COLO668 (cell line): ENCODE measurements at regions not wholly inside any gene's neighbourhood (a gene's known extent, or its start where the extent isn't known, plus 50 kb on each side); places are given as distances from the start of the nearest gene placed in this dataset.

Source experiments
- DNase-seq: peaks from one replicate; lab custom pipeline; 2025; ENCODE audit not compliant: unreplicated experiment; lab: John Stamatoyannopoulos, UW

- DNase-seq: no peak
Observed at GRCh38 chr22:26891429-26891828, 234.0 kb downstream of the MIAT start.

DNA sequence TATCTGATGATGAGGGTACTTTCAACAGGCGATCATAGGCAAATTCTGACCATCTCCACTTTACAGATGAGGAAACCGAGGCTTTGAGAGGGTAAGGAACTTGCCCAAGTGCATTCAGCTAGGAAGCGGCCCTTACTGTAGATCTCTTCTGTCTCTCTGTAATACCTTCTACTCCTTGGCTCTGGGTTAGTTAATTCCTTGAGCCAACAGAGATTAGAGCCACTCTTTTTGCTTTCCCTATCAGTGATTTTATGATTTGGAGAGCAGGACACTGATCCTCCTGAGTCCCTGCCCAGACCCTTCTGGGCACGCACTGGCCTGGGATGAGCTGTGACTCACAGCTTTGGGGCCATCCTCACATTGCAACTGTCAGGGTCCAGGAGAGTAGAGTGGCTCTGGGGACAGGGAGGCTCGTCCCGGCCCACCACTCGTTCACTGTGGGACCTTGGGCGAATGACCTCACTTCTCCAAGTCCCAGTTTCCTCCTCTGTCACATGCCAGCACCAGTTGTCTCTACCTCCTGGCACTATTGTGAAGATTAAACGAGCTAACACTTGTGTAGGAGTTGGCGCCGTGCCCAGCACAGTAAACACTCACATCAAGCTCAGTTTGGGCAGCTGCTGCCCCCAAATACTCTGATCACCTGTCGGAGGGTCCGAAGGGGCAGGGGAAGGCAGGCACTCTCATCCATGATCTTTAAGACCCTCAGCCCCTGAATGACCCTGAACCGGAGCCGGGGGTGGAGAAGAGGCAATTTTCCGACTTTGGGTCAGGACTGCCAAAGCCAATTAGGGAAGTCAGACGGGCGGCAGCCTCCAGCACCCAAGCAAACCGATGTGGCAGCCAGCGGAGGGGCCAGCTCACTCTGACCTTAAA lies 235.0 kb downstream of the MIAT start:
- DNase-seq: peak; percentile 98

- DNase-seq: peak; percentile 62
Observed at GRCh38 chr22:26893173-26894110, 236.1 kb downstream of the MIAT start.

DNA sequence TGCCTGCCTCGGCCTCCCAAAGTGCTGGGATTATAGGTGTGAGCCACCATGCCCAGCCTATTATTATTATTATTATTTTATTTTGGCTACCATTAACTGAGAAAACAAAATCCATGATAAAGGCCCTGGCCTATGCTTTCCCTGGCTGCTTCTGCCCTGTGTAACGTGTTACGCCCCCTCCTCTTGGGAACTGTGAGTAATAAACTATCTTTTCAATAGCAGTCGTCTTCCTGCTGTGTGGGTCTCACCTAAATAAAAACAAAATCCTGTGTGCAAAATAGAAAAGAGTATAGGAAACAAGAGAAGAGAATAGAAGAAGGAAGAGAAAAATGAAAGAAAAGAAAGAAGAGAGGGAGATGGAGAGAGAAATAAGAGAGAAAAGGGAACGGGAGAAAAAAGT lies 237.0 kb downstream of the MIAT start:
- DNase-seq: no peak

GRCh38 chr22:26894766-26895485 lies 237.5 kb downstream of the MIAT start:
- peak; percentile 33 for DNase-seq

GRCh38 chr22:26897384-26897783 lies 240.0 kb downstream of the MIAT start:
- no peak for DNase-seq

DNA sequence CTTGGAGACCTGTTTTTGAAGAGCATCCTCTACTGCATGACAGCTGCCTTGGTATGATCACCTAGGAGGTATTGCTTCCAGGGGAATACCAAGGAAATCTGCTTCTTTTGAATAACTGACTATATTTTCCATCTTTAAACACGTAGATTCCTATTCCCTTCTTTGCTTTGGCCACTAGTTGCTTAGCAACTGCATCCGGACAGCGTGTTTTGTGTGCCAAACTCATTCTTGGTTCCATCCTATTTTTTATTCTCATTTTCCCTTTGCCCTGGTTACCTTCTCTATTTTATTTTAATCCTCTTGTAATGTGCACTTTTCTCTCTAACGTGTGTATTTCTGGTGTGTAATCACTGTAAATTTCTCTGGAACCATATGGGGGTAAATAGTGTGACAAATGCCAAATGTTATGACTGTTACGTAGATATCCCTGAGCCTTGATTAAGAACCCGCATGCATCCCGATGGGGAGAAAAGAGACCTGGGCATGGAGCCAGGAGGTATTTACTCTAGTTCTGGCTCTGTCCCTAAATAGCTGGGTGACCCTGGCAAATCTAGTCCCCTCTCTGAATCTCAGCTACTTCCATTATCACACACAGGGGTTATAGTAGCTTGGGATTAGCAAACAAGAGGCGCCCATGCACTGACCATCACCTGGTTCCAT lies 241.7 kb downstream of the MIAT start:
- peak; percentile 68 for DNase-seq

DNA sequence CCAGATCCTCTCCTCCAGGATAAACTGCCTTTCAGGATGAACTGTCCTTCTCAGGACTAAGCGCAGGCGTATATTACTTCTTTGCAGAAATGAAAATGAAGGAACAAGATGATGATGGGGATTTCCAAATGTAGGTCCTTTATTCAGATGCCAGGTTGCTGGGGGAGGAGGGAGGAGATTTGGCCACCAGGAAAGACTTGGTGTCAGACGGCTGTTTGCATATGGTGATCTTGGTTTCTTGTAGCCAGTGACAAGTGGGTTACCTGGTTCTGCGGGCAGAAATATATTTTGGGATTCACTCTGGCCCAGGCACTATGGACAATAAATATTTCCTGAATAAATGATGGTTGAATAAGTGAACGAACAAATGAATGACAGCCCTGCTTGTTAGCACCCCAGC lies 243.4 kb downstream of the MIAT start:
- DNase-seq: no peak

DNA sequence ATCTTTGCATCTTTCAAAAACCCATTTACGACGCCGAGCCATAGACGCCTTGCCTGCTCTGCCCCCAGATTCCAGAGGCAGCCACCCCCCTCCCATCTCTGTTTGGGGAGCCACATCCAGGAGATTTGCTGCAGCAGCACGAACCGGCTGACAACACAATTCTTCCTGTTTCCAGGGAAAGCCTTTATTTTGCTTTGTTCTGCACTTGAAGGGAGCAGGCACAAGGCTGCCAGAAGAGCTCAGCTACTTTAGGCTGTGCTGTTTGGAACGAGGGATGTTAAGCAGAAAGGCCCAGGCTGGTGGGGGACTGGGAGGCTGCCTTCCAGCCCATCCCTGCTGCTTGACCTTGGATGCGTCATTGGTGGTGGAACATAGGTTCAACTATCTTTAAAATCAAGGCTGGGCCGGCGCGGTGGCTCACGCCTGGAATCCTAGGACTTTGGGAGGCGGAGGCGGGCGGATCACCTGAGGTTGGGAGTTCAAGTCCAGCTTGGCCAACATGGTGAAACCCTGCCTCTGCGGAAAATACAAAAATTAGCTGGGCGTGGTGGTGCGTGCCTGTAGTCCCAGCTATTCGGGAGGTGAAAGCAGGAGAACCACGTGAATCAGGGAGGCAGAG lies 243.9 kb downstream of the MIAT start:
- DNase-seq: no peak

DNA sequence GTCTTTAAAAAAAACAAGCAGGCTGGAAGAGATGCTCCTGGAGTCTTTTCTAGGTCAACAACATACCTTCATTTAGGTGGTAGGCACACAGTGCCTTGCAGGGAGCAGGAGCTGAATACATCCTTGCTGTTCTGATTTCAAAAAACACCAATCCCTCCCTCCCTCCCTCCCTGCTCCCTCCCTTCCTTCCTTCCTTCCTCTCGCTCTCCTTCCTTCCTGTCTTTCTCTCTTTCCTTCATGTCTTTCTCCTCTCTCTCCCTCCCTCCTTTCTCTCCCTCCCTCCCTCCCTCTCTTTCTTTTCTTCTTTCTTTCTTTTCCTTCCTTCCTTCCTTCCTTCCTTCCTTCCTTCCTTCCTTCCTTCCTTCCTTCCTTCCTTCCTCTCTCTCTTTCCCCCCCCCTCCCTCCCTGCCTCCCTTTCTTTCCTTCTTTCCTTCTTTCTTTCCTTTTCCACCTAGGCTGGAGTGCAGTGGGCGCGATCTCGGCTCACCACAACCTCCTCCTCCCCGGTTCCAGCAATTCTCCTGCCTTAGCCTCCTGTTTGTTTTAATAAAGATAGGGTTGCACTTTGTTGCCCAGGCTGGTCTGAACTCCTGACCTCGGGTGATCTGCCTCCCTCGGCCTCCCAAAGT lies 245.1 kb downstream of the MIAT start:
- no peak for DNase-seq

GRCh38 chr22:26903030-26903856 lies 245.9 kb downstream of the MIAT start:
- DNase-seq: no peak

DNA sequence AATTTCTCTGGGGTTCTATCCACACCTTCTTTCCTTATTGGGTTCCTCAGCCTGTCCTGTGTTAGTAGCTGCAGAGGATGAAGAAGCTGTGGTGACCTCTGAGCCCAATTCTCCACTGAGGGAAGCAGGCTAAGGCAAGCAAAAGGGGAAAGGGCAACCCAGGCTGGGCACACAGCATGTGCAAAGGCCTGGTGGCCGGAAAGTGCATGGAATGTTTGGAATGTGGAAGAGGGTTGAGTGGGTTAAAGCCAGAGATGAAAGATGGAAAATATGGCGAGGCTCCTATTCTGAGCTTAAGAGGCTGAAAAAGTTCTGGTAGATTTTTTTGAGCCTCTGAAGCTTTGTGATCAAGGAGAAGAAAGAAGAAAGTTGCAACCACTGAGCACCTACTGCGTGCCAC lies 247.1 kb downstream of the MIAT start:
- DNase-seq: no peak

GRCh38 chr22:26905076-26905475 lies 247.7 kb downstream of the MIAT start:
- no peak for DNase-seq

DNA sequence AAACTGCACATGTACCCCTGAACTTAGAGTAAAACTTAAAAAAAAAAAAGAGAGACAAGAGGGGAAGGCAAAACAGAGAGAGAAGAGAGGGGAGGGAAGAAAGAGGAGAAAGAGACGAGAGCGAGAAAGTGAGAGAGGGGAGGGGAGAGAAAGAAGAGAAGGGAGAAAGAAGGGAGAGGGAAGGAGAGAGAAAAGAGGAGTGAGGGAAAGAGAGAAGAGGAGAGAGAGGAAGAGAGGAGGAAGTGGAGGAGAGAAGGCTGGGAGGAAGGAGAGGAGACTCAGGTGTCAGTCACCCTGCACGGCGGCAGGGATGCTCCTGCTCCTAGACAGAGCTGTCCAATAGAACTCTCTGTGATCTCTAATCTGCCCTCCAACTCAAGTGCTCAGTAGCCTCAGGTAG lies 248.3 kb downstream of the MIAT start:
- DNase-seq: peak; percentile 15

DNA sequence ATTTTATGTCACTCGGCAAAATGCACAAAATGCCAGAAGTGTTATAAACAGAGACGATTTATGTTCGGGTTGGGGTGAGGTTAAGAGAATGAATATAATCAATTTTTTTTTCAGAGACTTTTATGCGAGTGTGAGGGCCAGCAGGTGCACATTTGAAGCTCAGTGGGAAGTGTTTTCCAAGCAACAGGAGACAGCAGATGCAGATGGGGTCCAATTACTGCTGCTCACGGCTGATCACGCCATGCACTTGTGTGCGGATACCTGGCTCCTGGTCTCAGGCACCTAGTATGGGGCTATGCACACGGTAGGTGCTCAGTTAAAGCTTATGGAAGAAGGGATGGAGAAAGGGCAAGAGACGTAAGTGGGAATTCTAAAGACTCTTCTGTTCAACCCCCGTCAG lies 249.1 kb downstream of the MIAT start:
- DNase-seq: peak; percentile 69

DNA sequence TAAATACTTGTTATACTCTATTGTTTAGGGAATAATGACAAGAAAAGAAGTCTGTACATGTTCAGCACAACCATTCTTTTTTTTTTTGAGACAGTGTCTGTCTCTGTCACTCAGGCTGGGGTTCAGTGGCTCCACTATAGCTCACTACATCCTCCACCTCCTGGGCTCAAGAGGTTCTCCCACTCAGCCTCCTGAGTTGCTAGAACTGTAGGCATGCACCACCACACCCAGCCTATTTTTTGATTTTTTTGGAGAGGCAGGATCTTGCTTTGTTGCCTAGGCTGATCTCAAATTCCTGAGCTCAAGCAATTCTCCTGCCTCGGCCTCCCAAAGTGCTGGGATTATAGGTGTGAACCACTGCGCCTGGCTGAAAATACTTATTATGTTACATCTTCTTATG lies 250.0 kb downstream of the MIAT start:
- no peak for DNase-seq

DNA sequence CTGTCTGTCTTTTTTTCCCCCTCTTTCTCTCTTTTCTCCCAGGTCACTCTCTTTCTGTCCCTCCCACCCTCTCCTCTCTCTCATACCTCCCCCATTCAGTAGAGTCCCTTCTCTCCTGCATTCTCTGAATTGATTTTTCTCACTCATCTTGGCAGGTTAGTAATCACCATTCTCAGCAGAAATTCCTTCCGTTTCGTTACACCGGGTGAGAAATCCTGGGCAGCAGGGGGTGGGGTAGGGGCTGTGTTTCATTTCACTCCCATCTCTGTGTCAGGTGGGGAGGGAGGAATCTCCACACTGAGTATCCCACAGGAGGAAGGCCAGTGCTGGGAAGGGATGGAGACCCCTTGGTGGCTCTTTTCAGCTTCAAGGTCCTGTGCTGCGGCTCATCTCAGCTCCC lies 253.5 kb downstream of the MIAT start:
- DNase-seq: no peak

- DNase-seq: no peak
Observed at GRCh38 chr22:26912655-26913345, 255.4 kb downstream of the MIAT start.
